KMS-11 (cell line): ENCODE measurements at regions not wholly inside any gene's neighbourhood (a gene's known extent, or its start where the extent isn't known, plus 50 kb on each side); places are given as distances from the start of the nearest gene placed in this dataset.

Experiments
- H2AFZ ChIP-seq: fragments of 200-600 bp; sonication (generic); 2 replicates; pipeline ENCODE4 v1.6.1; 2016; ENCODE audit warnings: antibody characterized with exemption, mixed run types, low read depth
- H3K27ac ChIP-seq: fragments of 200-600 bp; sonication (generic); 2 replicates; pipeline ENCODE4 v1.6.1; 2016; ENCODE audit warnings: mild to moderate bottlenecking, mixed run types
- H3K27me3 ChIP-seq: fragments of 200-600 bp; sonication (generic); 2 replicates; pipeline ENCODE4 v1.6.1; 2017; ENCODE audit warnings: mild to moderate bottlenecking, low read depth, mixed run types, moderate library complexity; ENCODE audit not compliant: insufficient read depth
- H3K36me3 ChIP-seq: fragments of 200-600 bp; sonication (generic); 2 replicates; pipeline ENCODE4 v1.6.1; 2017; ENCODE audit warnings: mild to moderate bottlenecking, mixed run types; ENCODE audit not compliant: insufficient read depth
- H3K4me1 ChIP-seq: fragments of 200-600 bp; sonication (generic); 2 replicates; pipeline ENCODE4 v1.6.1; 2016; ENCODE audit warnings: mild to moderate bottlenecking, low read depth, mixed run types; ENCODE audit not compliant: poor library complexity, severe bottlenecking
- H3K4me2 ChIP-seq: fragments of 200-600 bp; sonication (generic); 2 replicates; pipeline ENCODE4 v1.7.0; 2016; ENCODE audit warnings: mild to moderate bottlenecking, mixed run types
- H3K4me3 ChIP-seq: fragments of 200-600 bp; sonication (generic); IDR thresholded peaks from 2 replicates; pipeline ENCODE4 v1.6.1; 2017; ENCODE audit warnings: low read depth, low read length, mixed read lengths; ENCODE audit not compliant: insufficient read depth
- H3K79me2 ChIP-seq: fragments of 200-600 bp; sonication (generic); 2 replicates; pipeline ENCODE4 v1.6.1; 2016; ENCODE audit warnings: low read depth, mixed run types; ENCODE audit not compliant: insufficient read depth
- H3K9ac ChIP-seq: fragments of 200-600 bp; sonication (generic); 2 replicates; pipeline ENCODE4 v1.6.1; 2016; ENCODE audit warnings: mild to moderate bottlenecking, mixed run types
- H4K20me1 ChIP-seq: fragments of 200-600 bp; sonication (generic); 2 replicates; pipeline ENCODE4 v1.6.1; 2016; ENCODE audit warnings: mild to moderate bottlenecking, mixed run types; ENCODE audit not compliant: insufficient read depth
- CTCF ChIP-seq: fragments of 200-600 bp; sonication (generic); conservative IDR thresholded peaks from 2 replicates; pipeline ENCODE4 v1.6.1; 2017; ENCODE audit warnings: low read depth, mild to moderate bottlenecking, antibody characterized with exemption, low read length, moderate library complexity, mixed read lengths

- Histone ChIP-seq H2AFZ (no peak overlapping the region), H3K79me2 (no peaks in the 10 kb centered on the region), H3K9ac (no peak overlapping the region), H3K4me3 (no peak overlapping the region), H3K27ac (no peak overlapping the region), H4K20me1 (no peaks in the 10 kb centered on the region), H3K27me3 (no peaks in the 10 kb centered on the region), H3K4me1 (peaks cover 7% of the 10 kb centered on the region), H3K36me3 (no peaks in the 10 kb centered on the region), H3K4me2 (no peak overlapping the region)
- TF ChIP-seq CTCF = no peak
These were observed 60.8 kb upstream of the RNU6-1 start for GRCh38 chr15:67900621-67901147.

GRCh38 chr15:67901922-67902321, 62.1 kb upstream of the RNU6-1 start:
- H3K9ac ChIP-seq = no peak overlapping the region
- H3K27me3 ChIP-seq = no peaks in the 10 kb centered on the region
- H3K4me3 ChIP-seq = no peak overlapping the region
- H3K36me3 ChIP-seq = no peaks in the 10 kb centered on the region
- H3K79me2 ChIP-seq = no peaks in the 10 kb centered on the region
- H4K20me1 ChIP-seq = no peaks in the 10 kb centered on the region
- no peak for TF ChIP-seq CTCF
- H3K27ac ChIP-seq = no peak overlapping the region
- no peak overlapping the region for H2AFZ ChIP-seq
- no peak overlapping the region for H3K4me2 ChIP-seq
- peaks cover 7% of the 10 kb centered on the region for H3K4me1 ChIP-seq

- Histone ChIP-seq H3K27me3 (no peaks in the 10 kb centered on the region), H3K27ac (no peak overlapping the region), H3K36me3 (no peaks in the 10 kb centered on the region), H3K4me3 (no peak overlapping the region), H3K9ac (no peak overlapping the region), H4K20me1 (no peaks in the 10 kb centered on the region), H3K79me2 (no peaks in the 10 kb centered on the region), H2AFZ (no peak overlapping the region), H3K4me1 (peaks cover 3% of the 10 kb centered on the region), H3K4me2 (no peak overlapping the region)
- TF ChIP-seq CTCF = no peak
These were observed 62.7 kb upstream of the RNU6-1 start for GRCh38 chr15:67902579-67903009.

GRCh38 chr15:67903708-67904107, 63.9 kb upstream of the RNU6-1 start:
- no peak for TF ChIP-seq CTCF
- Histone ChIP-seq H3K36me3 (no peaks in the 10 kb centered on the region), H3K27ac (no peak overlapping the region), H3K4me2 (no peak overlapping the region), H3K27me3 (no peaks in the 10 kb centered on the region), H3K4me1 (no peaks in the 10 kb centered on the region), H2AFZ (no peak overlapping the region), H4K20me1 (no peaks in the 10 kb centered on the region), H3K4me3 (no peak overlapping the region), H3K9ac (no peak overlapping the region), H3K79me2 (no peaks in the 10 kb centered on the region)
